HG02852 (cell line): ENCODE measurements at regions not wholly inside any gene's neighbourhood (a gene's known extent, or its start where the extent isn't known, plus 50 kb on each side); places are given as distances from the start of the nearest gene placed in this dataset.

ENCODE experiments used
- ATAC-seq: cut with Tn5 transposase; IDR thresholded peaks from one replicate; pipeline ENCODE4 v1.9.1; 2021; ENCODE audit warnings: mild to moderate bottlenecking, moderate library complexity; ENCODE audit not compliant: unreplicated experiment

- ATAC-seq, result no peak
These were observed 254.4 kb downstream of the ETAA1 start for GRCh38 chr2:67651565-67651964.

GRCh38 chr2:67652679-67653078, 255.5 kb downstream of the ETAA1 start:
- ATAC-seq, result no peak

- ATAC-seq, result no peak
These were observed 259.7 kb downstream of the ETAA1 start for GRCh38 chr2:67656875-67657274.

GRCh38 chr2:67658820-67659219, 261.7 kb downstream of the ETAA1 start:
- ATAC-seq, result no peak

GRCh38 chr2:67660015-67660602, 263.0 kb downstream of the ETAA1 start:
- no peak for ATAC-seq

GRCh38 chr2:67660871-67661270, 263.7 kb downstream of the ETAA1 start:
- no peak for ATAC-seq

- ATAC-seq, result no peak
These were observed 265.1 kb downstream of the ETAA1 start for GRCh38 chr2:67662222-67662621.

GRCh38 chr2:67663776-67664175, 266.6 kb downstream of the ETAA1 start:
- no peak for ATAC-seq

GRCh38 chr2:67666386-67667053, 269.4 kb downstream of the ETAA1 start:
- ATAC-seq, result no peak

- no peak for ATAC-seq
These were observed 270.1 kb downstream of the ETAA1 start for GRCh38 chr2:67667054-67667908.

- ATAC-seq, result no peak
These were observed 271.4 kb downstream of the ETAA1 start for GRCh38 chr2:67668538-67668937.

- no peak for ATAC-seq
These were observed 272.0 kb downstream of the ETAA1 start for GRCh38 chr2:67669168-67669567.

- no peak for ATAC-seq
These were observed 272.6 kb downstream of the ETAA1 start for GRCh38 chr2:67669766-67670165.

GRCh38 chr2:67670747-67671183, 273.6 kb downstream of the ETAA1 start:
- no peak for ATAC-seq

GRCh38 chr2:67671464-67672450, 274.6 kb downstream of the ETAA1 start:
- no peak for ATAC-seq

- ATAC-seq, result no peak
These were observed 277.5 kb downstream of the ETAA1 start for GRCh38 chr2:67674668-67675067.

- no peak for ATAC-seq
These were observed 287.9 kb downstream of the ETAA1 start for GRCh38 chr2:67684991-67685390.

- ATAC-seq, result no peak
These were observed 289.1 kb downstream of the ETAA1 start for GRCh38 chr2:67686254-67686653.

GRCh38 chr2:67689186-67689585, 292.1 kb downstream of the ETAA1 start:
- no peak for ATAC-seq

- ATAC-seq, result no peak
These were observed 292.5 kb downstream of the ETAA1 start for GRCh38 chr2:67689651-67690050.

GRCh38 chr2:67694445-67694844, 297.3 kb downstream of the ETAA1 start:
- no peak for ATAC-seq
